Neuronal stem cell (in vitro differentiated cells): ENCODE measurements at regions not wholly inside any gene's neighbourhood (a gene's known extent, or its start where the extent isn't known, plus 50 kb on each side); places are given as distances from the start of the nearest gene placed in this dataset.

ENCODE experiments used
- DNase-seq: peaks from one replicate; pipeline ENCODE4 v3.0.0-alpha.2; 2013; ENCODE audit warnings: low spot score
- H2AFZ ChIP-seq: one replicate; pipeline ENCODE4 v1.6.1; 2013; ENCODE audit warnings: mild to moderate bottlenecking, low read length, inconsistent platforms
- H2AK5ac ChIP-seq: 2 replicates; pipeline ENCODE4 v1.6.1; 2013; ENCODE audit warnings: low read depth, mild to moderate bottlenecking, inconsistent platforms, low read length, moderate library complexity, mixed read lengths
- H2BK120ac ChIP-seq: 2 replicates; pipeline ENCODE4 v1.6.1; 2013; ENCODE audit warnings: low read depth, mild to moderate bottlenecking, inconsistent platforms, low read length, moderate library complexity, mixed read lengths
- H2BK12ac ChIP-seq: one replicate; pipeline ENCODE4 v1.6.1; 2013; ENCODE audit warnings: low read length, inconsistent platforms
- H2BK15ac ChIP-seq: 2 replicates; pipeline ENCODE4 v1.6.1; 2013; ENCODE audit warnings: mild to moderate bottlenecking, low read length, inconsistent platforms, mixed read lengths
- H2BK5ac ChIP-seq: one replicate; pipeline ENCODE4 v1.6.1; 2013; ENCODE audit warnings: inconsistent platforms, mild to moderate bottlenecking, low read length, moderate library complexity
- H3K14ac ChIP-seq: one replicate; pipeline ENCODE4 v1.6.1; 2013; ENCODE audit warnings: low read length, inconsistent platforms
- H3K18ac ChIP-seq: 2 replicates; pipeline ENCODE4 v1.6.1; 2013; ENCODE audit warnings: low read length, inconsistent platforms
- H3K23ac ChIP-seq: 2 replicates; pipeline ENCODE4 v1.6.1; 2013; ENCODE audit warnings: low read depth, mild to moderate bottlenecking, mixed read lengths, low read length, inconsistent platforms; ENCODE audit not compliant: poor library complexity
- H3K27ac ChIP-seq: replicated peaks from 3 replicates; pipeline ENCODE4 v1.5.1; 2013; ENCODE audit warnings: low read length, inconsistent platforms
- H3K27me3 ChIP-seq, 3 experiments: 2 replicates each; pipeline ENCODE4 v1.6.1; 2013; ENCODE audit warnings: low read length in 3 of 3, mild to moderate bottlenecking in 2 of 3, inconsistent platforms in 1 of 3, low read depth in 1 of 3, mixed read lengths in 1 of 3, moderate library complexity in 1 of 3; ENCODE audit not compliant: control insufficient read depth in 3 of 3, insufficient read depth in 3 of 3
- H3K36me3 ChIP-seq, 2 donors: replicated peaks in 1 of 2; 2 replicates each; pipeline ENCODE4 v1.6.1; 2013; ENCODE audit warnings: low read length in 2 of 2; ENCODE audit not compliant: control insufficient read depth in 2 of 2, insufficient read depth in 2 of 2
- H3K4ac ChIP-seq: 2 replicates; pipeline ENCODE4 v1.6.1; 2013; ENCODE audit warnings: inconsistent platforms, mild to moderate bottlenecking, low read length, moderate library complexity
- H3K4me1 ChIP-seq, 2 donors: 1 replicate in 1 of 2; 2 replicates in 1 of 2; pipeline ENCODE4 v1.6.1; 2013; ENCODE audit warnings: low read length in 2 of 2, low read depth in 1 of 2; ENCODE audit not compliant: control insufficient read depth in 2 of 2, insufficient read depth in 1 of 2
- H3K4me2 ChIP-seq: one replicate; pipeline ENCODE4 v1.6.1; 2013; ENCODE audit warnings: mild to moderate bottlenecking, low read length, inconsistent platforms; ENCODE audit not compliant: insufficient read depth, poor library complexity, severe bottlenecking
- H3K4me3 ChIP-seq, 2 donors: 2 replicates each; pipeline ENCODE4 v1.5.1; 2013; ENCODE audit warnings: low read length in 2 of 2, mild to moderate bottlenecking in 2 of 2, inconsistent platforms in 1 of 2, moderate library complexity in 1 of 2
- H3K79me1 ChIP-seq: one replicate; pipeline ENCODE4 v1.6.1; 2013; ENCODE audit warnings: low read depth, mild to moderate bottlenecking, inconsistent platforms, low read length, moderate library complexity
- H3K9ac ChIP-seq: one replicate; pipeline ENCODE4 v1.6.1; 2013; ENCODE audit warnings: mild to moderate bottlenecking, low read depth, low read length, inconsistent platforms; ENCODE audit not compliant: poor library complexity
- H3K9me3 ChIP-seq, 2 donors: replicated peaks in 1 of 2; 2 replicates each; pipeline versions ENCODE3 to v1.6.1; 2013; ENCODE audit warnings: low read length in 2 of 2, mild to moderate bottlenecking in 2 of 2, inconsistent platforms in 1 of 2, low read depth in 1 of 2, mixed read lengths in 1 of 2, moderate library complexity in 1 of 2; ENCODE audit not compliant: control insufficient read depth in 2 of 2, insufficient read depth in 1 of 2
- H4K8ac ChIP-seq: one replicate; pipeline ENCODE4 v1.6.1; 2013; ENCODE audit warnings: low read depth, mild to moderate bottlenecking, inconsistent platforms, low read length, moderate library complexity
- H4K91ac ChIP-seq: one replicate; pipeline ENCODE4 v1.6.1; 2013; ENCODE audit warnings: low read length, low read depth, mild to moderate bottlenecking, inconsistent platforms; ENCODE audit not compliant: poor library complexity
- WGBS, 2 donors: extraction: QIAGEN DNeasy Blood & Tissue Kit; methylation state at CpG; one replicate each; pipeline ENCODE4 v1.1.7; 2013; ENCODE audit warnings: missing lambda C conversion rate in 2 of 2, mixed read lengths in 1 of 2; ENCODE audit not compliant: insufficient read length in 2 of 2, insufficient replicate concordance in 1 of 2; ENCODE audit errors: extremely low coverage in 2 of 2; 5-methylcytosine and 5-hydroxymethylcytosine counted together

DNA sequence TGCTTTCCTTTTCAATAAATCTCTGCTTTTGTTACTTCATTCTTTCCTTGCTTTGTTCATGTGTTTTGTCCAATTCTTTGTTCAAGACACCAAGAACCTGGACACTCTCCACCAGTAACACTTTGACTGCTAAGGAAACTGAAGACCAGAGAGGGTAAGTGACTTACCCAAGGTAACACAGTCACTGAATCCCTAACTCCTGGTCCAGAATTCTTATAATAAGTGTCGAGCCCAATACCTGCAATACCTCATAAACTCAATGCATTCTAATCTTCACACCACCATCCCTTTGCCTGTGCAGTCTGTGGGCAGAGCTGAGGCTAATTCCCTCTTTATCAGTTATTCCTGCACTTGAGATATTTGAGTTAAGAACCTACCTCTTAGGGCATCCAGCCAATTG is 237.8 kb downstream of the UACA start:
- H3K4me3 ChIP-seq = no peak overlapping the region
- no peak overlapping the region for H2BK120ac ChIP-seq
- no peaks in the 10 kb centered on the region for H3K9me3 ChIP-seq
- H3K4me1 ChIP-seq = peaks cover 0 to 2% of the 10 kb centered on the region in 2 donors
- peaks cover 0 to 5% (median 0%) of the 10 kb centered on the region in 3 experiments for H3K27me3 ChIP-seq
- H3K23ac ChIP-seq = no peak overlapping the region
- no peak overlapping the region for H3K9ac ChIP-seq
- no peak overlapping the region for H3K18ac ChIP-seq
- no peak overlapping the region for H2AFZ ChIP-seq
- H2BK12ac ChIP-seq = no peak overlapping the region
- no peak overlapping the region for H3K27ac ChIP-seq
- H3K36me3 ChIP-seq = no peaks in the 10 kb centered on the region
- H2AK5ac ChIP-seq = no peak overlapping the region
- no peak overlapping the region for H2BK5ac ChIP-seq
- H2BK15ac ChIP-seq = no peak overlapping the region
- peaks cover 2% of the 10 kb centered on the region for H3K79me1 ChIP-seq
- no peak overlapping the region for H3K4ac ChIP-seq
- no peak for DNase-seq
- no CpG with 5 or more reads among the region's 1 CpG for WGBS, 2 donors
- no peak overlapping the region for H4K8ac ChIP-seq
- no peak overlapping the region for H4K91ac ChIP-seq
- no peak overlapping the region for H3K14ac ChIP-seq
- H3K4me2 ChIP-seq = no peak overlapping the region

DNA sequence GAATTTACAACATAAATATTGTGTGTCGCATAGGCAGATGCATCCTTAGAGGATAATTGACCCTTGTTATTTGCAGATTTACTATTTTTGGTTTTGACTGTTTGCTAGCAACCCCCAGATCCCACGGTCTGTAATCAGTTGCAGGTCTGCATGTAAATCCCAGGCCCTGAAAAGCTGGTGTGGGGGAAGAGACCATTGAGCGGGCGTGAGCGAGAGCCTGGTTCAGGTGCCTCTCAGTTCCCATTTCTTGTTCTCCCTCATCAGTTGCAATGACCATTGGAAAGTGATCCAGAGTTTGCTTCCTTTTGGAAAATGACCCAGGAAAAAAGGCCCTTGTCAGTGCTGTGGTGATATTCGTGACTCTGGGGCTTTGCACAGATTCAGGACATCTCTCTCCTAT is 238.9 kb downstream of the UACA start:
- Histone ChIP-seq H2AFZ (no peak overlapping the region), H2BK15ac (no peak overlapping the region), H3K4me1 (peaks cover 0 to 2% of the 10 kb centered on the region in 2 donors), H3K27me3 (peaks cover 0 to 5% (median 0%) of the 10 kb centered on the region in 3 experiments), H3K18ac (no peak overlapping the region), H2BK5ac (no peak overlapping the region), H3K4me3 (no peak overlapping the region), H2BK120ac (no peak overlapping the region), H3K9me3 (no peaks in the 10 kb centered on the region), H2BK12ac (no peak overlapping the region), H3K36me3 (no peaks in the 10 kb centered on the region), H3K23ac (no peak overlapping the region), H3K27ac (no peak overlapping the region), H2AK5ac (no peak overlapping the region), H4K8ac (no peak overlapping the region), H4K91ac (no peak overlapping the region), H3K9ac (no peak overlapping the region), H3K79me1 (peaks cover 2% of the 10 kb centered on the region), H3K4ac (no peak overlapping the region), H3K14ac (no peak overlapping the region), H3K4me2 (no peak overlapping the region)
- DNase-seq = no peak
- WGBS, 2 donors = no CpG with 5 or more reads among the region's 6 CpGs

DNA sequence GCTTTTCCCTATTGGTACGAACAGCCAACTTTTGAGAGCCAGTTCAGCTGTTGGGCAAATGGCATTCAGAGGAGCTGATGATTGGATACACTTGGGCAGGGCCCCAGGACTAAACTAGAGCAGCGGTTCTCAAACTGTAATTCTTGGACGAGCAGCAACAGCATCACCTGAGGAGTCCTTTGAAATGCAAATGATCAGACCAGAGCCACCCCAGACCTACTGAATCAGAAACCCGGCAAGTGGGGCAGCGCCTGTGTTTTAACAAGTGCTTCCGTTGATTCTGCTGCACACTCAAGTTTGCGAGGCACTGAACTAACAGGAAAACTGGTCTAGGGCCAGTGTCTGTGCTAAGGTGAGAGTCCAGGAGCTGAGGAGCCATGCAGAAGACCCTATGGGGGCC is 239.7 kb downstream of the UACA start:
- Histone ChIP-seq H2AFZ (no peak overlapping the region), H3K9me3 (no peaks in the 10 kb centered on the region), H3K79me1 (peaks cover 2% of the 10 kb centered on the region), H2BK120ac (no peak overlapping the region), H3K9ac (no peak overlapping the region), H3K14ac (no peak overlapping the region), H3K4me2 (no peak overlapping the region), H3K4ac (no peak overlapping the region), H3K18ac (no peak overlapping the region), H2BK15ac (no peak overlapping the region), H3K36me3 (no peaks in the 10 kb centered on the region), H3K4me3 (no peak overlapping the region), H3K23ac (no peak overlapping the region), H3K27me3 (peaks cover 0 to 5% (median 0%) of the 10 kb centered on the region in 3 experiments), H3K4me1 (peaks cover 0 to 2% of the 10 kb centered on the region in 2 donors), H4K8ac (no peak overlapping the region), H2BK5ac (no peak overlapping the region), H3K27ac (no peak overlapping the region), H2BK12ac (no peak overlapping the region), H2AK5ac (no peak overlapping the region), H4K91ac (no peak overlapping the region)
- DNase-seq = no peak
- WGBS, 2 donors = no CpG with 5 or more reads among the region's 7 CpGs

DNA sequence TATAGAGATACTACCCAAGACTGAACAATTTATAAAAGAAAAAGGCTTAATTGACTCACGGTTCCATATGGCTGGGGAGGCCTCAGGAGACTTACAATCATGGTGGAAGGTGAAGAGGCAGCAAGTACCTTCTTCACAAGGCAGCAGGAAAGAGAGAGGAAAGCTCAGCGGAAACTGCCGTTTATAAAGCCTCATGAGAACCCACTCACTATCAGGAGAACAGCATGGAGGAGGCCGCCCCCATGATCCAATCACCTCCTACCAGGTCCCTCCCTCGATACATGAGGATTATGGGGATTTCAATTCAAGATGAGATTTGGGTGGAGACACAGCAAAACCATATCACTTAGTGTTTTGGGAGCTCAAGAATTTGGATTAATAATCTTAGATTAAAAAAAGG is 240.2 kb downstream of the UACA start:
- Histone ChIP-seq H2BK12ac (no peak overlapping the region), H3K27ac (no peak overlapping the region), H3K4me1 (peaks cover 0 to 2% of the 10 kb centered on the region in 2 donors), H3K9ac (no peak overlapping the region), H3K14ac (no peak overlapping the region), H4K91ac (no peak overlapping the region), H4K8ac (no peak overlapping the region), H2AK5ac (no peak overlapping the region), H2AFZ (no peak overlapping the region), H3K4me2 (no peak overlapping the region), H3K9me3 (no peaks in the 10 kb centered on the region), H3K4ac (no peak overlapping the region), H3K79me1 (peaks cover 2% of the 10 kb centered on the region), H3K18ac (no peak overlapping the region), H2BK5ac (no peak overlapping the region), H3K36me3 (no peaks in the 10 kb centered on the region), H3K4me3 (no peak overlapping the region), H3K27me3 (peaks cover 0 to 5% (median 0%) of the 10 kb centered on the region in 3 experiments), H2BK15ac (no peak overlapping the region), H3K23ac (no peak overlapping the region), H2BK120ac (no peak overlapping the region)
- no CpG with 5 or more reads among the region's 5 CpGs for WGBS, 2 donors
- DNase-seq = no peak
